Liver (tissue), 8 donors: ENCODE measurements at regions not wholly inside any gene's neighbourhood (a gene's known extent, or its start where the extent isn't known, plus 50 kb on each side); places are given as distances from the start of the nearest gene placed in this dataset.

Experiments used
- DNase-seq: peaks from one replicate; pipeline ENCODE4 v3.0.0-alpha.2; 2017; ENCODE audit warnings: low spot score
- H3K27ac ChIP-seq, 2 donors: one replicate each; pipeline ENCODE4 v1.7.0; 2013; ENCODE audit warnings: inconsistent platforms in 2 of 2, low read length in 2 of 2, control low read depth in 1 of 2, low read depth in 1 of 2, mild to moderate bottlenecking in 1 of 2
- H3K27me3 ChIP-seq, 4 donors: one replicate each; pipeline versions ENCODE4 v1.6.1 to v1.7.0; 2013; ENCODE audit warnings: low read length in 3 of 4, inconsistent platforms in 1 of 4, mild to moderate bottlenecking in 1 of 4, moderate library complexity in 1 of 4; ENCODE audit not compliant: control insufficient read depth in 4 of 4, insufficient read depth in 4 of 4
- H3K36me3 ChIP-seq, 4 donors: one replicate each; pipeline versions ENCODE4 v1.6.1 to v1.7.0; 2013; ENCODE audit warnings: low read length in 3 of 4, mild to moderate bottlenecking in 3 of 4, low read depth in 1 of 4, moderate library complexity in 1 of 4; ENCODE audit not compliant: control insufficient read depth in 4 of 4, insufficient read depth in 3 of 4
- H3K4me1 ChIP-seq, 4 donors: one replicate each; pipeline versions ENCODE4 v1.6.1 to v1.7.0; 2013; ENCODE audit warnings: low read length in 3 of 4, mild to moderate bottlenecking in 3 of 4, moderate library complexity in 1 of 4; ENCODE audit not compliant: control insufficient read depth in 4 of 4, insufficient read depth in 4 of 4
- H3K4me3 ChIP-seq, 3 donors: one replicate each; pipeline versions ENCODE4 v1.6.1 to v1.7.0; 2013; ENCODE audit warnings: low read length in 3 of 3, control low read depth in 1 of 3, low read depth in 1 of 3, mild to moderate bottlenecking in 1 of 3
- H3K9ac ChIP-seq, 2 donors: one replicate each; pipeline ENCODE4 v1.7.0; 2013; ENCODE audit warnings: low read length in 2 of 2, mild to moderate bottlenecking in 2 of 2, moderate library complexity in 2 of 2, control low read depth in 1 of 2, low read depth in 1 of 2
- H3K9me3 ChIP-seq, 4 donors: one replicate each; pipeline versions ENCODE4 v1.6.1 to v1.7.0; 2013; ENCODE audit warnings: low read length in 3 of 4; ENCODE audit not compliant: control insufficient read depth in 4 of 4
- CTCF ChIP-seq: fragments of 150-350 bp; IDR thresholded peaks from 2 replicates; pipeline ENCODE4 v1.5.1; 2017; ENCODE audit warnings: improper control_type of control experiment, low read depth, low read length; ENCODE audit not compliant: missing input control
- EGR1 ChIP-seq, 2 donors: IDR thresholded peaks; 2 replicates each; pipeline ENCODE4 v1.6.1; 2016 to 2018; ENCODE audit warnings: antibody characterized with exemption in 2 of 2, low read depth in 2 of 2
- FOXA1 ChIP-seq: IDR thresholded peaks from 2 replicates; pipeline ENCODE4 v1.6.1; 2016; ENCODE audit warnings: antibody characterized with exemption
- FOXA2 ChIP-seq: IDR thresholded peaks from 2 replicates; pipeline ENCODE4 v1.6.1; 2016; ENCODE audit warnings: antibody characterized with exemption
- GABPA ChIP-seq, 2 donors: IDR thresholded peaks in 1 of 2; conservative IDR thresholded peaks in 1 of 2; 2 replicates each; pipeline ENCODE4 v1.6.1; 2016; ENCODE audit warnings: antibody characterized with exemption in 2 of 2, mild to moderate bottlenecking in 1 of 2, moderate library complexity in 1 of 2
- HNF4A ChIP-seq, 2 donors: conservative IDR thresholded peaks; 2 replicates each; pipeline ENCODE4 v1.6.1; 2016; ENCODE audit warnings: antibody characterized with exemption in 2 of 2, mild to moderate bottlenecking in 2 of 2
- HNF4G ChIP-seq: IDR thresholded peaks from 2 replicates; pipeline ENCODE4 v1.6.1; 2016; ENCODE audit warnings: antibody characterized with exemption
- JUND ChIP-seq, 2 donors: IDR thresholded peaks; 2 replicates each; pipeline ENCODE4 v1.6.1; 2016; ENCODE audit warnings: antibody characterized with exemption in 2 of 2
- MAX ChIP-seq: IDR thresholded peaks from 2 replicates; pipeline ENCODE4 v1.6.1; 2016; ENCODE audit warnings: antibody characterized with exemption
- NR2F2 ChIP-seq: IDR thresholded peaks from 2 replicates; pipeline ENCODE4 v1.6.1; 2016; ENCODE audit warnings: antibody characterized with exemption
- RAD21 ChIP-seq, 2 donors: IDR thresholded peaks; 2 replicates each; pipeline ENCODE4 v1.6.1; 2016; ENCODE audit warnings: antibody characterized with exemption in 2 of 2, mild to moderate bottlenecking in 2 of 2
- REST ChIP-seq: IDR thresholded peaks from 2 replicates; pipeline ENCODE4 v1.6.1; 2016; ENCODE audit warnings: antibody characterized with exemption, mild to moderate bottlenecking
- RXRA ChIP-seq, 2 donors: IDR thresholded peaks; 2 replicates each; pipeline ENCODE4 v1.6.1; 2017 to 2018; ENCODE audit warnings: antibody characterized with exemption in 2 of 2, mild to moderate bottlenecking in 1 of 2
- SP1 ChIP-seq: IDR thresholded peaks from 2 replicates; pipeline ENCODE4 v1.6.1; 2018; ENCODE audit warnings: antibody characterized with exemption, mild to moderate bottlenecking
- TAF1 ChIP-seq: conservative IDR thresholded peaks from 2 replicates; pipeline ENCODE4 v1.6.1; 2016; ENCODE audit warnings: antibody characterized with exemption, mild to moderate bottlenecking
- YY1 ChIP-seq: IDR thresholded peaks from 2 replicates; pipeline ENCODE4 v1.6.1; 2016; ENCODE audit warnings: antibody characterized with exemption, mild to moderate bottlenecking
- ZBTB33 ChIP-seq: IDR thresholded peaks from 2 replicates; pipeline ENCODE4 v1.6.1; 2016; ENCODE audit warnings: antibody characterized with exemption
- WGBS: extraction: QIAGEN DNeasy Blood & Tissue Kit; methylation state at CpG from one replicate; pipeline ENCODE4 v1.1.7; 2013; 5-methylcytosine and 5-hydroxymethylcytosine counted together
- donor health status: healthy.
- donor health status: healthy.
- donor health status: healthy.
- donor health status: healthy.
- donor health status: healthy.

GRCh38 chr14:27559848-27560247, 962.0 kb upstream of the NOVA1 start:
- Histone ChIP-seq H3K27me3 (no peaks in the 10 kb centered on the region), H3K4me3 (no peak overlapping the region), H3K27ac (no peak overlapping the region), H3K36me3 (no peaks in the 10 kb centered on the region), H3K9ac (no peak overlapping the region), H3K4me1 (no peaks in the 10 kb centered on the region), H3K9me3 (no peaks in the 10 kb centered on the region)
- TF ChIP-seq MAX (no peak), FOXA2 (no peak), NR2F2 (no peak), GABPA (IDR thresholded peaks at IDR 0.05 in 1 of 2, conservative IDR thresholded peaks at IDR 0.05 in 1 of 2) (no peak), CTCF (no peak), HNF4G (no peak), RXRA (IDR thresholded peaks at IDR 0.05) (no peak), ZBTB33 (no peak), EGR1 (IDR thresholded peaks at IDR 0.05; ENCODE audit: low read depth in 2 of 2) (no peak), YY1 (no peak), RAD21 (IDR thresholded peaks at IDR 0.05) (no peak), JUND (IDR thresholded peaks at IDR 0.05) (no peak), HNF4A (conservative IDR thresholded peaks at IDR 0.05) (no peak), TAF1 (no peak), REST (no peak), SP1 (no peak), FOXA1 (no peak)
- DNase-seq: no peak

- WGBS: 42% methylated on average over 1 of the region's 1 CpG
- Histone ChIP-seq H3K36me3 (no peaks in the 10 kb centered on the region), H3K4me3 (no peak overlapping the region), H3K9me3 (no peaks in the 10 kb centered on the region), H3K9ac (no peak overlapping the region), H3K27ac (no peak overlapping the region), H3K27me3 (no peaks in the 10 kb centered on the region), H3K4me1 (no peaks in the 10 kb centered on the region)
- no peak for DNase-seq
- TF ChIP-seq TAF1: no peak
- TF ChIP-seq YY1: no peak
- TF ChIP-seq GABPA (IDR thresholded peaks at IDR 0.05 in 1 of 2, conservative IDR thresholded peaks at IDR 0.05 in 1 of 2): no peak
- no peak for TF ChIP-seq HNF4G
- no peak for TF ChIP-seq REST
- TF ChIP-seq HNF4A (conservative IDR thresholded peaks at IDR 0.05): no peak
- TF ChIP-seq MAX: no peak
- no peak for TF ChIP-seq NR2F2
- TF ChIP-seq FOXA1: no peak
- TF ChIP-seq FOXA2: no peak
- TF ChIP-seq ZBTB33: no peak
- no peak for TF ChIP-seq EGR1 (IDR thresholded peaks at IDR 0.05; ENCODE audit: low read depth in 2 of 2)
- no peak for TF ChIP-seq RAD21 (IDR thresholded peaks at IDR 0.05)
- no peak for TF ChIP-seq RXRA (IDR thresholded peaks at IDR 0.05)
Measured at GRCh38 chr14:27566843-27567382, 969.1 kb upstream of the NOVA1 start.
